ENCODE measurements at regions not wholly inside any gene's neighbourhood (a gene's known extent, or its start where the extent isn't known, plus 50 kb on each side); places are given as distances from the start of the nearest gene placed in this dataset.

DNA sequence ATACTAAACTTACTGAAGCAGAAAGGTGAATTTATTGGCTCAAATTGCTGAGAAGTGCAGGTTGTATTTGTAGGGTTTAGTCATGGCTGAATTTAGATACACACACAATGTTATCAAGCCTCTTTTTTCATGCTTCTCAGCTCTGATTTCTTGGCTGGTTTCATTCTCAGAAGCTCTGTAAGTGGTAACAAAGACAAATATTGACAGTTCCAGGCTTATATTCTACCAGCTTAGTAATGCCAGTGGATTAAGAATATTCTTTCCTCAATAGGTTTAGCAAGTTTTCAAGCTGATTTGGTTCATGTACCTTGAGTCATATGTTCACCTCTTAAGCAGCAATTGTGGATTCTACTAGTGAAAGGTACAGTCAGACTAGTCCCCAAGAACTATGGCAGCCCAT is 52.1 kb upstream of the PKIB start:
- TF ChIP-seq CTCF (IDR thresholded peaks at IDR 0.05), result no peak
- no peak for TF ChIP-seq POLR2A (IDR thresholded peaks at IDR 0.05)
